Tibial nerve (tissue), 4 donors: ENCODE measurements at regions not wholly inside any gene's neighbourhood (a gene's known extent, or its start where the extent isn't known, plus 50 kb on each side); places are given as distances from the start of the nearest gene placed in this dataset.

Source experiments
- EP300 ChIP-seq, 2 donors: sonication (generic); formaldehyde crosslinking; IDR thresholded peaks; one replicate each; pipeline ENCODE4 v1.6.1; 2017; ENCODE audit warnings: antibody characterized with exemption in 2 of 2, mild to moderate bottlenecking in 1 of 2
- POLR2A ChIP-seq, 2 donors: fragments of 450-650 bp; IDR thresholded peaks; one replicate each; pipeline ENCODE4 v1.6.1; 2017; ENCODE audit warnings: antibody characterized with exemption in 2 of 2, mild to moderate bottlenecking in 2 of 2, moderate library complexity in 2 of 2
- TF ChIP-seq, protein P1 (sequence below), 5 experiments: fragments of 200-600 bp in 3 of 5; fragments of 450-650 bp in 2 of 5; sonication (generic) in 3 of 5; IDR thresholded peaks; one replicate each; pipeline ENCODE4 v1.5.1; 2016 to 2019; ENCODE audit warnings: antibody characterized with exemption in 5 of 5, mild to moderate bottlenecking in 3 of 5, moderate library complexity in 2 of 5

GRCh38 chr13:26469602-26470001, 87.9 kb upstream of the WASF3 start:
- TF ChIP-seq POLR2A (IDR thresholded peaks at IDR 0.05) (no peak), EP300 (IDR thresholded peaks at IDR 0.05) (no peak)
- TF ChIP-seq, protein P1, sequence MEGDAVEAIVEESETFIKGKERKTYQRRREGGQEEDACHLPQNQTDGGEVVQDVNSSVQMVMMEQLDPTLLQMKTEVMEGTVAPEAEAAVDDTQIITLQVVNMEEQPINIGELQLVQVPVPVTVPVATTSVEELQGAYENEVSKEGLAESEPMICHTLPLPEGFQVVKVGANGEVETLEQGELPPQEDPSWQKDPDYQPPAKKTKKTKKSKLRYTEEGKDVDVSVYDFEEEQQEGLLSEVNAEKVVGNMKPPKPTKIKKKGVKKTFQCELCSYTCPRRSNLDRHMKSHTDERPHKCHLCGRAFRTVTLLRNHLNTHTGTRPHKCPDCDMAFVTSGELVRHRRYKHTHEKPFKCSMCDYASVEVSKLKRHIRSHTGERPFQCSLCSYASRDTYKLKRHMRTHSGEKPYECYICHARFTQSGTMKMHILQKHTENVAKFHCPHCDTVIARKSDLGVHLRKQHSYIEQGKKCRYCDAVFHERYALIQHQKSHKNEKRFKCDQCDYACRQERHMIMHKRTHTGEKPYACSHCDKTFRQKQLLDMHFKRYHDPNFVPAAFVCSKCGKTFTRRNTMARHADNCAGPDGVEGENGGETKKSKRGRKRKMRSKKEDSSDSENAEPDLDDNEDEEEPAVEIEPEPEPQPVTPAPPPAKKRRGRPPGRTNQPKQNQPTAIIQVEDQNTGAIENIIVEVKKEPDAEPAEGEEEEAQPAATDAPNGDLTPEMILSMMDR (IDR thresholded peaks at IDR 0.05): no peak
